ENCODE measurements at regions not wholly inside any gene's neighbourhood (a gene's known extent, or its start where the extent isn't known, plus 50 kb on each side); places are given as distances from the start of the nearest gene placed in this dataset.

GRCh38 chrX:39730662-39731329 lies 367.0 kb downstream of the BCOR start:
- peak; percentile 35 to 56 for DNase-seq (ENCODE audit: low read depth in 2 of 2)

- no peak for DNase-seq (ENCODE audit: low read depth in 2 of 2)
Observed at GRCh38 chrX:39731330-39731667, 366.5 kb downstream of the BCOR start.

- DNase-seq (ENCODE audit: low read depth in 2 of 2) = no peak
Observed at GRCh38 chrX:39731735-39732134, 366.0 kb downstream of the BCOR start.

GRCh38 chrX:39733745-39734144 lies 364.0 kb downstream of the BCOR start:
- no peak for DNase-seq (ENCODE audit: low read depth in 2 of 2)

GRCh38 chrX:39734174-39734776 lies 363.5 kb downstream of the BCOR start:
- DNase-seq (ENCODE audit: low read depth in 2 of 2) = no peak

GRCh38 chrX:39736216-39737211 lies 361.2 kb downstream of the BCOR start:
- no peak for DNase-seq (ENCODE audit: low read depth in 2 of 2)

- no peak for DNase-seq (ENCODE audit: low read depth in 2 of 2)
Observed at GRCh38 chrX:39739585-39739984, 358.2 kb downstream of the BCOR start.

GRCh38 chrX:39740078-39740477 lies 357.7 kb downstream of the BCOR start:
- no peak for DNase-seq (ENCODE audit: low read depth in 2 of 2)

GRCh38 chrX:39741904-39742303 lies 355.9 kb downstream of the BCOR start:
- DNase-seq (ENCODE audit: low read depth in 2 of 2) = no peak

GRCh38 chrX:39745818-39746217 lies 351.9 kb downstream of the BCOR start:
- DNase-seq (ENCODE audit: low read depth in 2 of 2) = no peak

- DNase-seq (ENCODE audit: low read depth in 2 of 2) = no peak
Observed at GRCh38 chrX:39749135-39749534, 348.6 kb downstream of the BCOR start.

GRCh38 chrX:39749728-39750127 lies 348.0 kb downstream of the BCOR start:
- DNase-seq (ENCODE audit: low read depth in 2 of 2) = no peak

GRCh38 chrX:39750256-39750790 lies 347.4 kb downstream of the BCOR start:
- no peak for DNase-seq (ENCODE audit: low read depth in 2 of 2)

- DNase-seq (ENCODE audit: low read depth in 2 of 2) = no peak
Observed at GRCh38 chrX:39750848-39751247, 346.9 kb downstream of the BCOR start.

- no peak for DNase-seq (ENCODE audit: low read depth in 2 of 2)
Observed at GRCh38 chrX:39752815-39753214, 344.9 kb downstream of the BCOR start.

GRCh38 chrX:39753293-39753996 lies 344.3 kb downstream of the BCOR start:
- no peak for DNase-seq (ENCODE audit: low read depth in 2 of 2)

GRCh38 chrX:39755143-39756032 lies 342.4 kb downstream of the BCOR start:
- DNase-seq (ENCODE audit: low read depth in 2 of 2) = no peak

GRCh38 chrX:39756086-39756883 lies 341.5 kb downstream of the BCOR start:
- DNase-seq (ENCODE audit: low read depth in 2 of 2) = no peak

GRCh38 chrX:39757971-39758370 lies 339.8 kb downstream of the BCOR start:
- DNase-seq (ENCODE audit: low read depth in 2 of 2) = no peak
